Testis (tissue), 2 donors: ENCODE measurements at regions not wholly inside any gene's neighbourhood (a gene's known extent, or its start where the extent isn't known, plus 50 kb on each side); places are given as distances from the start of the nearest gene placed in this dataset.
"Not testable (repeated sequence)": the region's sequence is repeated elsewhere in the genome, so short reads cannot be mapped to it uniquely, and the experiment has no call there.

Experiments used
- DNase-seq: peaks from one replicate; pipeline ENCODE4 v3.0.0-alpha.2; 2019
- H3K27ac ChIP-seq, 2 donors: fragments of 200-600 bp; sonication (generic); one replicate each; pipeline ENCODE4 v1.5.1; 2019
- H3K27me3 ChIP-seq: fragments of 200-600 bp; sonication (generic); one replicate; pipeline ENCODE4 v1.5.1; 2019
- H3K36me3 ChIP-seq: fragments of 200-600 bp; sonication (generic); one replicate; pipeline ENCODE4 v1.5.1; 2017; ENCODE audit warnings: low read depth; ENCODE audit errors: missing control alignments
- H3K4me1 ChIP-seq: fragments of 200-600 bp; sonication (generic); one replicate; pipeline ENCODE4 v1.5.1; 2019
- H3K4me3 ChIP-seq, 2 donors: fragments of 200-600 bp; sonication (generic); one replicate each; pipeline ENCODE4 v1.5.1; 2017 to 2019
- H3K9me3 ChIP-seq: fragments of 200-600 bp; sonication (generic); one replicate; pipeline ENCODE4 v1.5.1; 2017
- WGBS, 2 donors: methylation state at CpG; one replicate each; pipeline ENCODE4 v1.1.5; 2018; 5-methylcytosine and 5-hydroxymethylcytosine counted together
- intact Hi-C: fragments of 100-400 bp; cut with DNase I; formaldehyde crosslinking; loops from one replicate; pipeline ENCODE4 v1.15.1; 2023; ENCODE audit warnings: low total_unique reads

DNA sequence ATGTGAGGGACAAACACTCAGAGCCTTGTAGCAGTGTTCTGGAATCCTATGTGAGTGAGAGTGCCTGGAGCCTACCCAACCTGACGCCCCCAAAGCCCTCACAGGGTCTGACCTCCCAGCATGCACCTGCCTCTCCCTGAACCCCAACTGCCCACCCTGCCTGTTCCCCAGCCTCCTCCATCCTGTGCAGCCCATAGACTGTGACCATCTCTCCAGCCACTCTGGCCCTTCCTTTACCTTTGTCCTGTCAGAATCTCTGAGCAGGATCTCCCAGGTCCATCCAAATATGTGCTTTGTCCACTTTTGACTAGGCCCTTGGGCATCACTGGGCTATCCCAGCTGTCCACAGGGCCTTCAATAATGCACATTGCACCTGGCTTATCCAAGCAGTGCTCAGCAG is 1159.8 kb upstream of the TPTE start:
- H3K9me3 ChIP-seq, H3K36me3 ChIP-seq, H3K4me3 ChIP-seq, H3K27me3 ChIP-seq, H3K4me1 ChIP-seq, DNase-seq, intact Hi-C loops: not testable (repeated sequence)
- 25 to 43% methylated on average over 1 of the region's 1 CpG for WGBS, 2 donors
- peak overlapping the region in 1 of 2 donors; percentile 6 for H3K27ac ChIP-seq

DNA sequence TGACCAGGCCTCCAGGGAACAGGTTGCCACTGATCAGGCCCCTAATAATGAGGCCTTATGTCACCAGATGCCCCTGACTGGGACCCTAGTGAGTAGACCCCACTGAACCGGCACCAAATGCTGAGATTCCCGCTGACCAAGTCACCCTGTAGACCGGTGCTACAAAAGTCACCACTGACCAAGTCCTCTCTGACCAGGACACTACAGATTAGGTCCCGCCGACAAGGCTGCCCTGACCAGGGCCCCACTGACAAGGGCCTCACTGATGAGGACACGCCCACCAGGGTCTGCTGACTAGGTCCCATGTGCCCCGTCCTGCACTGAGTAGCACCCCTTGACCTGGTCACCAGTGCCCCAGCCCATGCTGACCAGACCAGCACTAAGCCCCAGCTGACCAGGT is 1159.1 kb upstream of the TPTE start:
- 57 to 84% methylated on average over 5 to 7 of the region's 7 CpGs for WGBS, 2 donors
- H3K36me3 ChIP-seq, H3K4me3 ChIP-seq, H3K4me1 ChIP-seq, intact Hi-C loops, H3K27me3 ChIP-seq, H3K9me3 ChIP-seq, DNase-seq: not testable (repeated sequence)
- peak overlapping the region in 1 of 2 donors; percentile 6 for H3K27ac ChIP-seq

DNA sequence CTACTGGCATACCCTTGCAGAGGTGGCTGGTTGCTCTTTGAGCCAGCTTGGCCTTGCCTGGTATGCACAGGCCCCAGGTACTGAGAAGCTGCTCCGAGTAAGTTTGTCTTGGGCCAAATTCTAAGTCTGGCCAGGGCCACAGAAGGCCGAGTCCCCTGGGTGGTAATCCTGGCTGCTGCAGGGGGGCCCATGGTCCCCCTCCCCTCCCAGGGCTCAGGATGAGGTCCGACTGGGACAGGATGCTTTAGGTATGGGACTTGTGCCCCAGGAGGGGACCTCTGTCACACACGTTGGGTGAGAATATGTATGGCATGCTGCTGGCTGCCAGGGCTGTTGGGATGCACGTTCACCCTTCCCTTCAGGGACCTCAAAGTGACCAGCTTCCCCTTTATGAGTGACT is 1155.6 kb upstream of the TPTE start:
- 23 to 62% methylated on average over 3 to 4 of the region's 5 CpGs for WGBS, 2 donors
- intact Hi-C loops, H3K36me3 ChIP-seq, H3K4me1 ChIP-seq, H3K9me3 ChIP-seq, H3K27me3 ChIP-seq, H3K4me3 ChIP-seq, H3K27ac ChIP-seq, DNase-seq: not testable (repeated sequence)

DNA sequence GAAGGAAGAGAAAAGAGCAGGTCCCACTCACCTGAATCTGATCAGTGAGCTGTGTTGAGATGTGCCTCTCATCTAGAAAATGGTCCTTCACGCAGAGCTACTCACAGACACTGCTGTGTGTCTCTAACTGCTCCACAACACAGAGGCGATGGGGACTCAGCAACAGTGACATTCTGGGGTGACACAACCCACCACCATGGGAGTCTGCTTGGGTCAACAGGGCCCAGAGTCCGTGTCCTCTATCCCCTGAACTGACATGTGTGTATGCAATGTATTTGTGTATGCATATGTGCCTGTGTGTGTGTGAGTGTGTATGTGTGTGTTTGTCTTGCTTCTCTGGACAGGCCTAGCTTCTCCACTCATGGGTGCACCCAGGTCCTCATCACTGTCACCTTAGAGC is 1154.8 kb upstream of the TPTE start:
- H3K36me3 ChIP-seq, H3K4me1 ChIP-seq, intact Hi-C loops, H3K9me3 ChIP-seq, H3K27me3 ChIP-seq, H3K4me3 ChIP-seq, DNase-seq, H3K27ac ChIP-seq: not testable (repeated sequence)
- 29 to 69% methylated on average over 2 to 3 of the region's 3 CpGs for WGBS, 2 donors
